Sigmoid colon (tissue), 6 donors: ENCODE measurements at regions not wholly inside any gene's neighbourhood (a gene's known extent, or its start where the extent isn't known, plus 50 kb on each side); places are given as distances from the start of the nearest gene placed in this dataset.

Experiments used
- DNase-seq: peaks from one replicate; pipeline ENCODE4 v3.0.0-alpha.2; 2019
- H3K27ac ChIP-seq, 4 donors: fragments of 200-600 bp; sonication (generic); one replicate each; pipeline ENCODE4 v1.5.1; 2016 to 2019; ENCODE audit warnings: mild to moderate bottlenecking in 1 of 4
- H3K27me3 ChIP-seq, 3 donors: fragments of 200-600 bp; sonication (generic); one replicate each; pipeline ENCODE4 v1.5.1; 2019; ENCODE audit warnings: mild to moderate bottlenecking in 1 of 3
- H3K36me3 ChIP-seq, 4 donors: fragments of 200-600 bp; sonication (generic); one replicate each; pipeline ENCODE4 v1.5.1; 2016 to 2019
- H3K4me1 ChIP-seq, 4 donors: fragments of 200-600 bp; sonication (generic); one replicate each; pipeline ENCODE4 v1.5.1; 2017 to 2019
- H3K4me3 ChIP-seq, 4 donors: fragments of 200-600 bp; sonication (generic); one replicate each; pipeline ENCODE4 v1.5.1; 2017 to 2019; ENCODE audit warnings: mild to moderate bottlenecking in 2 of 4, moderate library complexity in 1 of 4
- H3K9me3 ChIP-seq, 4 donors: fragments of 200-600 bp in 3 of 4; sonication (generic) in 3 of 4; one replicate each; pipeline versions ENCODE4 v1.5.1 to v1.6.1; 2013 to 2019
- EP300 ChIP-seq, 4 donors: sonication (generic); formaldehyde crosslinking; IDR thresholded peaks; one replicate each; pipeline ENCODE4 v1.6.1; 2017; ENCODE audit warnings: antibody characterized with exemption in 4 of 4
- POLR2A ChIP-seq, 2 donors: fragments of 450-650 bp; IDR thresholded peaks; one replicate each; pipeline ENCODE4 v1.6.1; 2016; ENCODE audit warnings: antibody characterized with exemption in 2 of 2, mild to moderate bottlenecking in 2 of 2, moderate library complexity in 2 of 2
- POLR2AphosphoS5 ChIP-seq, 4 donors: sonication (generic); formaldehyde crosslinking; IDR thresholded peaks; one replicate each; pipeline ENCODE4 v1.6.1; 2017; ENCODE audit warnings: antibody characterized with exemption in 4 of 4
- WGBS, 2 donors: extraction: QIAGEN DNeasy Blood & Tissue Kit; methylation state at CpG; one replicate each; pipeline ENCODE4 v1.1.7; 2013; 5-methylcytosine and 5-hydroxymethylcytosine counted together
- intact Hi-C: fragments of 100-400 bp; cut with DNase I; formaldehyde crosslinking; loops from one replicate; pipeline ENCODE4 v1.15.1; 2023
- TF ChIP-seq, protein P1 (sequence below), 4 experiments: fragments of 450-650 bp in 3 of 4; fragments of 200-600 bp in 1 of 4; IDR thresholded peaks; one replicate each; pipeline ENCODE4 v1.5.1; 2016 to 2019; ENCODE audit warnings: antibody characterized with exemption in 4 of 4, mild to moderate bottlenecking in 3 of 4, moderate library complexity in 2 of 4
- donor health status: healthy with polysubstance abuse.
- donor health status: healthy.

DNA sequence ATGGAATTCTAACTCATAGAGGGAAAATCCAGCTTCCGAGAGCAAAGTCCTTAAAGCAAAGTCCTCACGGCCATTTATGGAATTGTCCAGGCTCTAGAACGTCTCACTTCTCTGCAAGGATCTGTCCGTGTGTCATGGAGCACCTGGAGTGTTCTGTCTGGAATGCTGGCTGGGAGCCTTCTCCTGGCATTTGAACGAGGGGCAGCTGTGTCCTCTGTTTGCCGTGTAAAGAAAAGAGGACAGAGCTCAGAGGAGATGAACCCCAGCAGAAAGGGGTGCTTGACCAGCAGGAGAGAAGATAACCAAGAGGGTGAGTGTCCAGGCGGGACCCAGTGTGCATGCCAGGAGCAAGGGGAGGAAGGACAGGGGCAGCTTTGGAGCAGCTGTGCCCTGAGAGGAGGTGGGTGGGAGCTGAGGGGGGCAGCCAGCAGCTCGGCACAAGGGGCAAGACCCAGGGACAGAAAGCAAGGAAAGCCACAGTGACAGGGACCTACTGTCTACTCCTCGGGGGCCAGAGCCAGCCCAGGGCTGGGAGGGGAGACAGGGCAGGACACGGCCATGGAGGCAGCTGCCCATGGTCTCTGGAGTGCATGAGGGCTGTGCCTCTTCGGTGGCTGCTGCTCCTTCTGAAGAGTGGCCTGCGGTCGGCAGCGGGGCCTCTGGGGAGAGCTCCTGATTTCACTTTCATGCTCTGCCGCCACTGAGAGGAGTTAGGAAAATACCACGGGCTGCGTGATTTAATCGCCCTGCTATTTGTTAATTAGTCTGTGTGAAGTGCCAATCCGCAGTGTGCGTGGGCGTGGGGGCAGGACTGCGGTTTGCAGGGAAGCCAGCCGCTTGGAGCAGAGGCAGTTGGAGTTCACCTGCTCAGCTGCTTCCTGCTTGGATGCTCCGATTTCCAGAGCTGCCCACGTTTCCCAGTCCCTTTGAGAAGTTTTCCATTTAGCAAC is 149.3 kb upstream of the SHH start:
- intact Hi-C loops, result no loop called here
- H3K36me3 ChIP-seq, result no peaks in the 10 kb centered on the region
- peak; percentile 32 for DNase-seq
- H3K27me3 ChIP-seq, result peaks cover 0 to 5% (median 0%) of the 10 kb centered on the region in 3 donors
- TF ChIP-seq EP300 (IDR thresholded peaks at IDR 0.05) (no peak), POLR2AphosphoS5 (IDR thresholded peaks at IDR 0.05) (no peak), POLR2A (IDR thresholded peaks at IDR 0.05) (no peak)
- TF ChIP-seq, protein P1, sequence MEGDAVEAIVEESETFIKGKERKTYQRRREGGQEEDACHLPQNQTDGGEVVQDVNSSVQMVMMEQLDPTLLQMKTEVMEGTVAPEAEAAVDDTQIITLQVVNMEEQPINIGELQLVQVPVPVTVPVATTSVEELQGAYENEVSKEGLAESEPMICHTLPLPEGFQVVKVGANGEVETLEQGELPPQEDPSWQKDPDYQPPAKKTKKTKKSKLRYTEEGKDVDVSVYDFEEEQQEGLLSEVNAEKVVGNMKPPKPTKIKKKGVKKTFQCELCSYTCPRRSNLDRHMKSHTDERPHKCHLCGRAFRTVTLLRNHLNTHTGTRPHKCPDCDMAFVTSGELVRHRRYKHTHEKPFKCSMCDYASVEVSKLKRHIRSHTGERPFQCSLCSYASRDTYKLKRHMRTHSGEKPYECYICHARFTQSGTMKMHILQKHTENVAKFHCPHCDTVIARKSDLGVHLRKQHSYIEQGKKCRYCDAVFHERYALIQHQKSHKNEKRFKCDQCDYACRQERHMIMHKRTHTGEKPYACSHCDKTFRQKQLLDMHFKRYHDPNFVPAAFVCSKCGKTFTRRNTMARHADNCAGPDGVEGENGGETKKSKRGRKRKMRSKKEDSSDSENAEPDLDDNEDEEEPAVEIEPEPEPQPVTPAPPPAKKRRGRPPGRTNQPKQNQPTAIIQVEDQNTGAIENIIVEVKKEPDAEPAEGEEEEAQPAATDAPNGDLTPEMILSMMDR (IDR thresholded peaks at IDR 0.05), result no peak
- WGBS, 2 donors, result 48 to 68% methylated on average over 25 of the region's 25 CpGs
- H3K4me1 ChIP-seq, result no peaks in the 10 kb centered on the region
- H3K9me3 ChIP-seq, result no peaks in the 10 kb centered on the region
- H3K4me3 ChIP-seq, result no peak overlapping the region
- H3K27ac ChIP-seq, result no peak overlapping the region

DNA sequence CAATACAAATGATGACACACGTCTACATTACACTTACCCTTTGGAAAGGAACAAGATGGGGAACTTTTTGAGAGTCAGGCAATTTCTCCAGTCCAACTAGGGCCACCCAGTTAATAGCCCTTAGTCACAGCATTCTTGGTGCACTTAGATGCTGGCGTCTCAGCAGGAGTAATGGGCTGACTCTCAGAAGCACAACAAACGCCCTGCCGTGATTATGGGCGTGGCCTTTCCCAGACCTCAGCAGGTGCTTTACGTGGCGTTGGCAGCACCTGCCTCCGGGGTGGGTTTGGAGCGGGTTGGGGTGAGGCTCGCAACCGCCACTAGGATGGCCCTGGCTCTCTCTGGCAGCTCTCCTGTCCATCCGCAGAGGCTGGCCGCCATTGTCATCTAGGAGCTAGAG is 147.6 kb upstream of the SHH start:
- peaks cover 0 to 5% (median 0%) of the 10 kb centered on the region in 3 donors for H3K27me3 ChIP-seq
- WGBS, 2 donors, result 20 to 67% methylated on average over 13 of the region's 13 CpGs
- H3K4me1 ChIP-seq, result no peaks in the 10 kb centered on the region
- H3K27ac ChIP-seq, result no peak overlapping the region
- no peak overlapping the region for H3K4me3 ChIP-seq
- no peaks in the 10 kb centered on the region for H3K36me3 ChIP-seq
- intact Hi-C loops, result no loop called here
- DNase-seq, result peak; percentile 17
- no peaks in the 10 kb centered on the region for H3K9me3 ChIP-seq
- TF ChIP-seq EP300 (IDR thresholded peaks at IDR 0.05), result no peak
- TF ChIP-seq POLR2AphosphoS5 (IDR thresholded peaks at IDR 0.05), result no peak
- TF ChIP-seq POLR2A (IDR thresholded peaks at IDR 0.05), result no peak
- TF ChIP-seq, protein P1 (IDR thresholded peaks at IDR 0.05), result no peak

DNA sequence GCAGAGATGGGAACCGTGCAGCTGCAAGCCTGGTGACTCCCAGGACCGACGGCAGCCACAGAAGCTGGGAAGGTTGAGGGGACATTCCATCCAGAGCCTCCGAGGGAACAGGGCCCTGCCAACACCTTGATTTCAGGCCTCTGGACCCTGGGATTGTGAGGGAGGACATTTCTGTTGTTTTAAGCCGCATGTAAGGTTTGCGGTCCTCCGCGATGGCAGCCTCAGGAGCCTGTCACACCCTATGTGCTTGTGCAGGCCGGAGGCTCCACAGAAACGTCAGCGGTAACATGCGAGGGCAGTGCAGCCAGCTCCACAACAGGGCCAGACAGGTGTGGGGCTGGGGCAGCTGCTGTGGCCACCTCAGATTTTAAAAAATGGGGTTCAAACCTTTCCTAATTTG is 144.7 kb upstream of the SHH start:
- Histone ChIP-seq H3K4me3 (no peak overlapping the region), H3K27me3 (peaks cover 0 to 5% (median 0%) of the 10 kb centered on the region in 3 donors), H3K4me1 (no peaks in the 10 kb centered on the region), H3K27ac (no peak overlapping the region), H3K9me3 (no peaks in the 10 kb centered on the region), H3K36me3 (no peaks in the 10 kb centered on the region)
- TF ChIP-seq EP300 (IDR thresholded peaks at IDR 0.05) (no peak), POLR2A (IDR thresholded peaks at IDR 0.05) (no peak), POLR2AphosphoS5 (IDR thresholded peaks at IDR 0.05) (no peak)
- TF ChIP-seq, protein P1 (IDR thresholded peaks at IDR 0.05), result no peak
- WGBS, 2 donors, result 83 to 86% methylated on average over 12 of the region's 12 CpGs
- intact Hi-C loops, result no loop called here
- DNase-seq, result peak; percentile 36

DNA sequence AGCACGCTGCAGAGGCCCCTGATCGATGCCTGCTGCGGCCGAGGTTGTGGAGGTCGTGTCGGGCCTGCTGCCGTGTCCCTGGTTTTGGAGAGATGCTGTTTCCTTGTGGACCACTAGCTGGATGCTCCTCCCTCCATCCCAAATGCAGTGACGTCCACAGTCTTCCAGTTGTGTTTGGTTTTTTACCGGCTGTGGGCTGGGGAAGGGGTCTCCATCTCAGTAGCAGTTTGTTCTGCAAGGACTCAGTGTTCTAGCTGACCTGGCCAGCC is 143.0 kb upstream of the SHH start:
- WGBS, 2 donors, result 90 to 95% methylated on average over 9 of the region's 9 CpGs
- Histone ChIP-seq H3K27ac (no peak overlapping the region), H3K4me3 (no peak overlapping the region), H3K36me3 (no peaks in the 10 kb centered on the region), H3K4me1 (no peaks in the 10 kb centered on the region), H3K27me3 (peaks cover 0 to 6% (median 0%) of the 10 kb centered on the region in 3 donors), H3K9me3 (no peaks in the 10 kb centered on the region)
- no peak for DNase-seq
- TF ChIP-seq, protein P1 (IDR thresholded peaks at IDR 0.05), result no peak
- no peak for TF ChIP-seq POLR2AphosphoS5 (IDR thresholded peaks at IDR 0.05)
- TF ChIP-seq EP300 (IDR thresholded peaks at IDR 0.05), result no peak
- TF ChIP-seq POLR2A (IDR thresholded peaks at IDR 0.05), result no peak
- intact Hi-C loops, result no loop called here
